BLaER1 (cell line): ENCODE measurements at regions not wholly inside any gene's neighbourhood (a gene's known extent, or its start where the extent isn't known, plus 50 kb on each side); places are given as distances from the start of the nearest gene placed in this dataset.

Experiments used
- H3K27ac ChIP-seq: shearing (Covaris generic); formaldehyde crosslinking; 2 replicates; pipeline ENCODE4 v1.8.1; 2022
- H3K27me3 ChIP-seq: shearing (Covaris generic); formaldehyde crosslinking; 2 replicates; pipeline ENCODE4 v1.8.1; 2022
- H3K36me3 ChIP-seq: shearing (Covaris generic); formaldehyde crosslinking; 2 replicates; pipeline ENCODE4 v1.8.1; 2022
- H3K4me1 ChIP-seq: shearing (Covaris generic); formaldehyde crosslinking; 2 replicates; pipeline ENCODE4 v1.8.1; 2022
- H3K4me2 ChIP-seq: shearing (Covaris generic); formaldehyde crosslinking; 2 replicates; pipeline ENCODE4 v1.8.1; 2022
- H3K4me3 ChIP-seq: shearing (Covaris generic); formaldehyde crosslinking; 2 replicates; pipeline ENCODE4 v1.8.1; 2022
- H3K9ac ChIP-seq: shearing (Covaris generic); formaldehyde crosslinking; 2 replicates; pipeline ENCODE4 v1.8.1; 2022
- H3K9me3 ChIP-seq: shearing (Covaris generic); formaldehyde crosslinking; 2 replicates; pipeline ENCODE4 v1.8.1; 2022
- H4K20me1 ChIP-seq: shearing (Covaris generic); formaldehyde crosslinking; 2 replicates; pipeline ENCODE4 v1.8.1; 2022
- Cebpa-rat ChIP-seq: shearing (Covaris generic); IDR thresholded peaks from 2 replicates; pipeline ENCODE4 v1.8.1; 2022

- no peaks in the 10 kb centered on the region for H3K27me3 ChIP-seq
- no peaks in the 10 kb centered on the region for H4K20me1 ChIP-seq
- no peak overlapping the region for H3K4me2 ChIP-seq
- H3K4me1 ChIP-seq: no peaks in the 10 kb centered on the region
- no peak overlapping the region for H3K4me3 ChIP-seq
- no peak overlapping the region for H3K9ac ChIP-seq
- H3K36me3 ChIP-seq: no peaks in the 10 kb centered on the region
- H3K27ac ChIP-seq: no peak overlapping the region
- no peak for TF ChIP-seq Cebpa-rat
- peaks cover 3% of the 10 kb centered on the region; the same call in 1 of the 2 replicates for H3K9me3 ChIP-seq
Observed at GRCh38 chr16:35411156-35411555, 1951.7 kb downstream of the TP53TG3F start.

DNA sequence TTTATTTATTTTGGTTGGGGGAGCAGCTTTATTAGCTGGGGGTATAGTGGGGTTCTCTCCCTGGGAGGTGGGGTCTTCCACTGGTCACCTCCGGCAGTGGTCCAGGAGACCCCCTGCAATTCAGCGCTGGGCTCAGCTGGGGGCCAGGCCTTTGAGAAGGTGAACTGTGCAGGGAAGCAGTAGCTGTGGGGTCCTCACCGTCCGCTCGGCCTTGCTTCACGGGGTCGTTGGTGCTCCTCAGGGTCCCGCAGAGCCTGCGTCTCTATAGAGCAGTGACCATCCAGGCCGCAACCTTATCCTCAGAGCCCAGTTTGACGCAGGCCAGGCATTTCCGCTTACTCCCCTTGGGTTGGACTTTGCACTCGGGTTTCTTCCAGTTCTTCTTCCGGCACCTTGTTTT is 1954.7 kb downstream of the TP53TG3F start:
- H3K9ac ChIP-seq: no peak overlapping the region
- no peak for TF ChIP-seq Cebpa-rat
- no peaks in the 10 kb centered on the region for H4K20me1 ChIP-seq
- no peaks in the 10 kb centered on the region for H3K4me1 ChIP-seq
- no peak overlapping the region for H3K4me2 ChIP-seq
- no peak overlapping the region for H3K27ac ChIP-seq
- H3K36me3 ChIP-seq: no peaks in the 10 kb centered on the region
- H3K4me3 ChIP-seq: no peak overlapping the region
- no peaks in the 10 kb centered on the region for H3K27me3 ChIP-seq
- H3K9me3 ChIP-seq: peaks cover 3% of the 10 kb centered on the region; the same call in 1 of the 2 replicates

DNA sequence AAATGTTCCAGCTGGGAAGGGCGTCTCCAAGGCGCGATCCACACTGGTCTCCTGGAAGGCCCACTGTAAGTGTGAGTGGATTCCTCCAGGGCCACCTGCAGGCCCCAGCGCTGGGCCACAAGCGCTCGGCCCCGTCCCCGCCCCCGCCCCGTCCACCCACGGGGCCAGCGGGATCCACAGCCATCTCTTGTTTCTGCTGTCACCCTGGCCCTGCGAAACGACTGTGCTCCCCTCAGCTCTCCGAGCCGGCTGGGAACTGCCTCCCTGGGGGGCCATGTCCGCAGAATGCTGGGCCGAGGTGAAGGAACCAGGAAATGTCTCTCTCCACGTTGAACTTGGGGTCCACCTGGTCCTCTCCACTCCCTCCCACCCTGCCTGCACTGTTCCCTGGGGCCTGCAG is 1955.2 kb downstream of the TP53TG3F start:
- no peak for TF ChIP-seq Cebpa-rat
- H3K27me3 ChIP-seq: no peaks in the 10 kb centered on the region
- no peaks in the 10 kb centered on the region for H3K4me1 ChIP-seq
- H3K4me3 ChIP-seq: no peak overlapping the region
- no peak overlapping the region for H3K4me2 ChIP-seq
- H3K27ac ChIP-seq: no peak overlapping the region
- H3K9me3 ChIP-seq: peaks cover 3% of the 10 kb centered on the region; the same call in 1 of the 2 replicates
- no peaks in the 10 kb centered on the region for H3K36me3 ChIP-seq
- no peak overlapping the region for H3K9ac ChIP-seq
- H4K20me1 ChIP-seq: no peaks in the 10 kb centered on the region

- no peaks in the 10 kb centered on the region for H3K4me1 ChIP-seq
- peaks cover 6% of the 10 kb centered on the region; the same call in 1 of the 2 replicates for H3K9me3 ChIP-seq
- no peaks in the 10 kb centered on the region for H4K20me1 ChIP-seq
- no peaks in the 10 kb centered on the region for H3K27me3 ChIP-seq
- no peak for TF ChIP-seq Cebpa-rat
- no peak overlapping the region for H3K27ac ChIP-seq
- no peak overlapping the region for H3K4me3 ChIP-seq
- no peak overlapping the region for H3K9ac ChIP-seq
- H3K4me2 ChIP-seq: no peak overlapping the region
- H3K36me3 ChIP-seq: no peaks in the 10 kb centered on the region
Observed at GRCh38 chr16:35425270-35425669, 1965.9 kb downstream of the TP53TG3F start.

- no peaks in the 10 kb centered on the region for H3K4me1 ChIP-seq
- H3K9ac ChIP-seq: no peak overlapping the region
Observed at GRCh38 chr16:35431829-35432663, 1972.6 kb downstream of the TP53TG3F start.

GRCh38 chr16:35440875-35441274 is 1981.5 kb downstream of the TP53TG3F start:
- Histone ChIP-seq H3K9me3 (peaks cover 29% of the 10 kb centered on the region), H3K4me3 (no peak overlapping the region), H3K4me1 (no peaks in the 10 kb centered on the region), H3K27me3 (no peaks in the 10 kb centered on the region), H3K4me2 (no peak overlapping the region), H3K36me3 (no peaks in the 10 kb centered on the region), H3K27ac (no peak overlapping the region), H4K20me1 (no peaks in the 10 kb centered on the region), H3K9ac (no peak overlapping the region)
- no peak for TF ChIP-seq Cebpa-rat

More at GRCh38 chr16:35431829-35432663, 1972.6 kb downstream of the TP53TG3F start:
- H3K9me3 ChIP-seq: no peaks in the 10 kb centered on the region
- H4K20me1 ChIP-seq: no peaks in the 10 kb centered on the region
- H3K4me2 ChIP-seq: no peak overlapping the region
- no peaks in the 10 kb centered on the region for H3K27me3 ChIP-seq
- H3K36me3 ChIP-seq: no peaks in the 10 kb centered on the region
- H3K4me3 ChIP-seq: no peak overlapping the region
- H3K27ac ChIP-seq: no peak overlapping the region
- TF ChIP-seq Cebpa-rat: no peak

- no peak overlapping the region for H3K27ac ChIP-seq
- TF ChIP-seq Cebpa-rat: no peak
- H3K4me2 ChIP-seq: no peak overlapping the region
- peaks cover 72% of the 10 kb centered on the region for H3K9me3 ChIP-seq
- H3K4me1 ChIP-seq: no peaks in the 10 kb centered on the region
- no peaks in the 10 kb centered on the region for H3K36me3 ChIP-seq
- H3K27me3 ChIP-seq: no peaks in the 10 kb centered on the region
- H4K20me1 ChIP-seq: no peaks in the 10 kb centered on the region
- no peak overlapping the region for H3K4me3 ChIP-seq
- H3K9ac ChIP-seq: no peak overlapping the region
Observed at GRCh38 chr16:35447010-35447558, 1987.7 kb downstream of the TP53TG3F start.

GRCh38 chr16:35449663-35450062 is 1990.3 kb downstream of the TP53TG3F start:
- no peak overlapping the region for H3K27ac ChIP-seq
- H3K27me3 ChIP-seq: no peaks in the 10 kb centered on the region
- H3K36me3 ChIP-seq: no peaks in the 10 kb centered on the region
- no peak overlapping the region for H3K9ac ChIP-seq
- no peak overlapping the region for H3K4me2 ChIP-seq
- no peaks in the 10 kb centered on the region for H4K20me1 ChIP-seq
- no peaks in the 10 kb centered on the region for H3K4me1 ChIP-seq
- H3K9me3 ChIP-seq: peaks cover 68% of the 10 kb centered on the region
- H3K4me3 ChIP-seq: no peak overlapping the region
- TF ChIP-seq Cebpa-rat: no peak

DNA sequence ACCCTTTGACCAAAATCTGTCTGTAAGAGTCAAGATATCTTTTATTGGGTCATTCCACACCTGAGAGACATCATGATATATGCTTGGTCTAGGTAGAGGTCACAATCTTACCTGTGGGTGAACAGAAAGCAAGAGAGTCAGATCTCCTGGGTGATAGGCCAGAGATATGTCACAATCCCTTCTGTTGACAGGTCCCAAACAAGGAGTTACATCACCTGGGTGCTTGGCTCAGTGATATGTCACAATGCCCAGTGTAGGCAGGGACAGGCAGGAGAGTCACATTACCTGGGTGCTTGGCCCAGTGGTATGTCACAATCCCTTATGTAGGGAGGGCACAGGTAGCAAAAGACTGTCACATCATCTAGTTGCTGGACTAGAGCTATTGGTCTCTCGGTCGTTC is 1991.2 kb downstream of the TP53TG3F start:
- Histone ChIP-seq H4K20me1 (no peaks in the 10 kb centered on the region), H3K9ac (no peak overlapping the region), H3K27me3 (no peaks in the 10 kb centered on the region), H3K9me3 (peaks cover 62% of the 10 kb centered on the region), H3K36me3 (no peaks in the 10 kb centered on the region), H3K4me1 (no peaks in the 10 kb centered on the region), H3K4me3 (no peak overlapping the region), H3K27ac (no peak overlapping the region), H3K4me2 (no peak overlapping the region)
- no peak for TF ChIP-seq Cebpa-rat

GRCh38 chr16:35452471-35452870 is 1993.1 kb downstream of the TP53TG3F start:
- Histone ChIP-seq H3K9me3 (peaks cover 44% of the 10 kb centered on the region), H4K20me1 (no peaks in the 10 kb centered on the region)

More at GRCh38 chr16:35452471-35452870, 1993.1 kb downstream of the TP53TG3F start:
- no peak for TF ChIP-seq Cebpa-rat
- Histone ChIP-seq H3K4me1 (no peaks in the 10 kb centered on the region), H3K27ac (no peak overlapping the region), H3K4me2 (no peak overlapping the region), H3K4me3 (no peak overlapping the region), H3K9ac (no peak overlapping the region), H3K27me3 (no peaks in the 10 kb centered on the region), H3K36me3 (no peaks in the 10 kb centered on the region)
